ENCODE measurements at regions not wholly inside any gene's neighbourhood (a gene's known extent, or its start where the extent isn't known, plus 50 kb on each side); places are given as distances from the start of the nearest gene placed in this dataset.

DNA sequence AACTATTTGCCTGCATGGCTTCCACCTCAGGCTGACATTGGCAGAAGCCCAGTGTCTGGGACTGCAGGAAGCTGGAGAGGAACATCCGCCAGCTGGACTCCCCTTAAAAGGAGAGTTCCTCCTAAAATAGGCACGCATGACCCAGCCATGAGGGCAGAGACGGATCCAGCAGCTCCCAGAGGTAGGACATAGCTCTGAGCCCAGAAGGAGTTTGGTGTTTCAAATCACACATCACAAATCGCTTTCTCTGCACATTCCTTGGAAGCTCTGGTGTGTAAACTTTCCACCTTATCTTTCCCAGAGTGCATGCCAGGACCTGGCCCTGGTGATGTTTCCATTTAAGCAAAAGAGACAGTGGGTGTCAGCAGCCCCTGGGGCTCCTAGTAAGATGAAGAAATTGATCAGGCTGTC is 231.1 kb upstream of the CDH5 start:
- TF ChIP-seq, protein P1, sequence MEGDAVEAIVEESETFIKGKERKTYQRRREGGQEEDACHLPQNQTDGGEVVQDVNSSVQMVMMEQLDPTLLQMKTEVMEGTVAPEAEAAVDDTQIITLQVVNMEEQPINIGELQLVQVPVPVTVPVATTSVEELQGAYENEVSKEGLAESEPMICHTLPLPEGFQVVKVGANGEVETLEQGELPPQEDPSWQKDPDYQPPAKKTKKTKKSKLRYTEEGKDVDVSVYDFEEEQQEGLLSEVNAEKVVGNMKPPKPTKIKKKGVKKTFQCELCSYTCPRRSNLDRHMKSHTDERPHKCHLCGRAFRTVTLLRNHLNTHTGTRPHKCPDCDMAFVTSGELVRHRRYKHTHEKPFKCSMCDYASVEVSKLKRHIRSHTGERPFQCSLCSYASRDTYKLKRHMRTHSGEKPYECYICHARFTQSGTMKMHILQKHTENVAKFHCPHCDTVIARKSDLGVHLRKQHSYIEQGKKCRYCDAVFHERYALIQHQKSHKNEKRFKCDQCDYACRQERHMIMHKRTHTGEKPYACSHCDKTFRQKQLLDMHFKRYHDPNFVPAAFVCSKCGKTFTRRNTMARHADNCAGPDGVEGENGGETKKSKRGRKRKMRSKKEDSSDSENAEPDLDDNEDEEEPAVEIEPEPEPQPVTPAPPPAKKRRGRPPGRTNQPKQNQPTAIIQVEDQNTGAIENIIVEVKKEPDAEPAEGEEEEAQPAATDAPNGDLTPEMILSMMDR (IDR thresholded peaks at IDR 0.05), result no peak
- TF ChIP-seq POLR2A (IDR thresholded peaks at IDR 0.05), result no peak
